HG02885 (cell line): ENCODE measurements at regions not wholly inside any gene's neighbourhood (a gene's known extent, or its start where the extent isn't known, plus 50 kb on each side); places are given as distances from the start of the nearest gene placed in this dataset.

Experiments used
- ATAC-seq: cut with Tn5 transposase; IDR thresholded peaks from one replicate; pipeline ENCODE4 v1.9.1; 2021; ENCODE audit warnings: mild to moderate bottlenecking; ENCODE audit not compliant: unreplicated experiment, poor library complexity

- ATAC-seq = no peak
These were observed 55.0 kb upstream of the PCSK2 start for GRCh38 chr20:17171746-17172280.

DNA sequence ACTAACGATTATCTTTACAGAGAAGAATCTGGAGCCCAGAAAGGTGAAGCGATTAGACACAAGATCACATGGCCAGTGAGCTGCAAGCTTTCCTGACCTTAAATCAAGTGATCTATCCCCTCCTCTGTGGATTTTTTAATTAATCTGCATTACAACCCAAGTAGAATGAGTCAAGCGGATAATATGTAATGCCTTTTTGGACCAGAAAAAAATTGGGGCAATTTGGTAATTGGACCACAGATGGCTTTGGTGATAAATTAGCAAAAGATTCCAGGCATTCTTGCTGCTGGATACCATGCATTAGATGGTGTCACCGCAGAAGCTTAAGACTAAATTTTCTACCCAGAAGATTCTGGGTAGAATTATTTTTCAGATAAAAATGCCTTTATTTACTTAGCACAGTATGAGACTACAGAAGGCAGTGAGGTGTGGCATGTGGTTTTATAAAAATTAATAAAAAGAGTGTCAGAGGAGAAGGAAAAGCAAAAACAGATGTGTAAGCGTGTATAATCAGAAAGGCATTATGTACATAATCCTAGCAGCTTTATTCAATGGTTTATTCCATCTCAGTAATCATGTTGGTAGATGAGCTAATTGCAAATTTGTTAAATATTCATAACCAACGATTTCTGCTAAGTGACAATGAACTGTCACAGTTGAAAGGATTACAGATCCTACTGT is 53.9 kb upstream of the PCSK2 start:
- no peak for ATAC-seq
